ENCODE measurements at regions not wholly inside any gene's neighbourhood (a gene's known extent, or its start where the extent isn't known, plus 50 kb on each side); places are given as distances from the start of the nearest gene placed in this dataset.
A peak's percentile ranks its signal among the peaks of the same experiment; 100 is the strongest.

- Mint-ChIP-seq H3K4me3 (no peak overlapping the region), H3K36me3 (ENCODE audit: low read depth) (no peaks in the 10 kb centered on the region), H3K4me1 (peaks cover 19% of the 10 kb centered on the region), H3K27me3 (ENCODE audit: low read depth) (peaks cover 2% of the 10 kb centered on the region), H3K9me3 (peaks cover 6% of the 10 kb centered on the region), H3K27ac (peak overlapping the region; percentile 11 to 41 (median 16))
- TF ChIP-seq CTCF (IDR thresholded peaks at IDR 0.05; ENCODE audit: unreplicated experiment in 3 of 3): no peak
These were observed 143.5 kb downstream of the SLC30A10 start for GRCh38 chr1:219784660-219785381.

- Mint-ChIP-seq H3K4me3 (no peak overlapping the region), H3K27ac (no peak overlapping the region), H3K36me3 (ENCODE audit: low read depth) (no peaks in the 10 kb centered on the region), H3K9me3 (no peaks in the 10 kb centered on the region), H3K4me1 (peaks cover 10% of the 10 kb centered on the region), H3K27me3 (ENCODE audit: low read depth) (no peaks in the 10 kb centered on the region)
- no peak for TF ChIP-seq CTCF (IDR thresholded peaks at IDR 0.05; ENCODE audit: unreplicated experiment in 3 of 3)
These were observed 144.6 kb downstream of the SLC30A10 start for GRCh38 chr1:219783605-219784235.

- H3K27ac Mint-ChIP-seq: no peak overlapping the region
- TF ChIP-seq CTCF (IDR thresholded peaks at IDR 0.05; ENCODE audit: unreplicated experiment in 3 of 3): no peak
- H3K27me3 Mint-ChIP-seq (ENCODE audit: low read depth): no peaks in the 10 kb centered on the region
- H3K9me3 Mint-ChIP-seq: no peaks in the 10 kb centered on the region
- H3K4me3 Mint-ChIP-seq: no peak overlapping the region
- peaks cover 10% of the 10 kb centered on the region for H3K4me1 Mint-ChIP-seq
- H3K36me3 Mint-ChIP-seq (ENCODE audit: low read depth): no peaks in the 10 kb centered on the region
These were observed 145.4 kb downstream of the SLC30A10 start for GRCh38 chr1:219782929-219783328.

- H3K9me3 Mint-ChIP-seq: peaks cover under 1% of the 10 kb centered on the region
- H3K27me3 Mint-ChIP-seq (ENCODE audit: low read depth): no peaks in the 10 kb centered on the region
- H3K36me3 Mint-ChIP-seq (ENCODE audit: low read depth): no peaks in the 10 kb centered on the region
- H3K4me1 Mint-ChIP-seq: peaks cover 10% of the 10 kb centered on the region
- no peak for TF ChIP-seq CTCF (IDR thresholded peaks at IDR 0.05; ENCODE audit: unreplicated experiment in 3 of 3)
- no peak overlapping the region for H3K27ac Mint-ChIP-seq
- H3K4me3 Mint-ChIP-seq: no peak overlapping the region
These were observed 146.0 kb downstream of the SLC30A10 start for GRCh38 chr1:219782311-219782710.

- H3K27me3 Mint-ChIP-seq (ENCODE audit: low read depth): no peaks in the 10 kb centered on the region
- no peak for TF ChIP-seq CTCF (IDR thresholded peaks at IDR 0.05; ENCODE audit: unreplicated experiment in 3 of 3)
- peaks cover 4% of the 10 kb centered on the region for H3K9me3 Mint-ChIP-seq
- no peak overlapping the region for H3K4me3 Mint-ChIP-seq
- no peaks in the 10 kb centered on the region for H3K36me3 Mint-ChIP-seq (ENCODE audit: low read depth)
- H3K27ac Mint-ChIP-seq: no peak overlapping the region
- H3K4me1 Mint-ChIP-seq: peaks cover 10% of the 10 kb centered on the region
These were observed 146.9 kb downstream of the SLC30A10 start for GRCh38 chr1:219781491-219781890.

Data from nephron (organoid).